Choroid plexus epithelial cell (primary cell): ENCODE measurements at regions not wholly inside any gene's neighbourhood (a gene's known extent, or its start where the extent isn't known, plus 50 kb on each side); places are given as distances from the start of the nearest gene placed in this dataset.

Experiments
- DNase-seq: peaks from one replicate; pipeline ENCODE4 v3.0.0-alpha.2; 2010; ENCODE audit warnings: low read depth
- H3K4me3 ChIP-seq: 2 replicates; pipeline ENCODE4 v1.5.1; 2011; ENCODE audit warnings: low read depth, mild to moderate bottlenecking, control low read depth, low read length, moderate library complexity
- CTCF ChIP-seq: conservative IDR thresholded peaks from 2 replicates; pipeline ENCODE4 v1.5.1; 2011; ENCODE audit warnings: low read depth, mild to moderate bottlenecking, control low read depth, inconsistent platforms, low read length, moderate library complexity

GRCh38 chrX:27893871-27894270, 86.1 kb downstream of the MAGEB10 start:
- no peak overlapping the region for H3K4me3 ChIP-seq
- TF ChIP-seq CTCF = no peak
- DNase-seq = no peak

DNA sequence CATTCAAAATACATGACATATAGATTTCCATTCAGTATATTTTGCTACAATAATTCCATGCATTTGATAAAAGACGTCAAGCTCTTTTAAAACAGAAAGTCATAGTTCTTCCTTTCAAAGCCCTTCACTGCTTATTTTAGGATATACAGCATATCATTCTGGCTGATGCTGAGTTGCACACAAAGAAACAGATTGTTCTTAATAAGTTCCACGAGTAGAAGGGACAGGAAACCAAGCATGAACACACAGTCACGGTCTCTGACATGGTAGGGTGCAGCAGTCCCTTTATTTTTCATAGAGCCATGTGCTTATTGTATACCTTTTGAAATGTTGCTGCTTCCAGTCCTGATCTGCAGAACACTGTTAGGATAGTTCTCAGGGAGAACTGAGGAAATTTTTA, 85.4 kb downstream of the MAGEB10 start:
- no peak for DNase-seq
- H3K4me3 ChIP-seq = no peak overlapping the region
- TF ChIP-seq CTCF = no peak

DNA sequence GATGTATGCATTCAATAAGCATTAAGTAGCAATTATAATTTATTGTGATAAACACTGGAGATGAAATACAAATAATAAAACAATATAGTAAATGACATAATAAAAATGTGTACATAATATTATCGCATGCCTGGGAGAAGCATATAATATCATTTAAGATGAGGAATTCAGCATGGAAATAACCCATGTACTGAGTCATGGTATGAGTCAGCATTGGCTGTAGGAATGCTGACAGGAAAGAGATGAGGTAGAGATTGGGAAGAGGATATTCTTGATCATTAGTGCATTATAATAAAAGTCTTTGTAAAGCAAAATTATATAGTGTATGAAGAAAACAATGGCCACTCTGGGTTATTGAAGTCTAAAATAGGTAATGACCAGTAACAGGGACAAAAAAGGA, 82.8 kb downstream of the MAGEB10 start:
- TF ChIP-seq CTCF = no peak
- H3K4me3 ChIP-seq = no peak overlapping the region
- DNase-seq = peak; percentile 61

DNA sequence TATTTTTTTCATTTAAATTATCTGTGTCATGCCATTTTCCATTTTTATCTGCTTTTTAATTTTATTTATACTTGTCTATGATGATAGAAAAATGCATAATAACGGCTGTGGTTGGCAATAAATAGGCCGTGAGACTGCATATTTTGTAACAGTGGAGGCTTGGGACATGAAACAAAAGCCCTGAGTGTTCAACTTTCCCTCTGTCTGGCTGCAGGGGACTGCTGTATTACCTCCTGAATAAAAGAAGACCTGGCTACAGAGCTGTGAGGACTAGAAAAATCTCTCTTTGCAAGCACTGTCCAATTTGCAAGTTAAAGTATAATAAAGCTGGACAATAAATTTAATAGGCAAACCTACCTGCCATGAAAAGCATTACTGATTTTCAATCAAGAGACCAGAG, 82.1 kb downstream of the MAGEB10 start:
- DNase-seq = no peak
- TF ChIP-seq CTCF = no peak
- no peak overlapping the region for H3K4me3 ChIP-seq

GRCh38 chrX:27884654-27885053, 76.9 kb downstream of the MAGEB10 start:
- no peak for DNase-seq
- TF ChIP-seq CTCF = no peak

DNA sequence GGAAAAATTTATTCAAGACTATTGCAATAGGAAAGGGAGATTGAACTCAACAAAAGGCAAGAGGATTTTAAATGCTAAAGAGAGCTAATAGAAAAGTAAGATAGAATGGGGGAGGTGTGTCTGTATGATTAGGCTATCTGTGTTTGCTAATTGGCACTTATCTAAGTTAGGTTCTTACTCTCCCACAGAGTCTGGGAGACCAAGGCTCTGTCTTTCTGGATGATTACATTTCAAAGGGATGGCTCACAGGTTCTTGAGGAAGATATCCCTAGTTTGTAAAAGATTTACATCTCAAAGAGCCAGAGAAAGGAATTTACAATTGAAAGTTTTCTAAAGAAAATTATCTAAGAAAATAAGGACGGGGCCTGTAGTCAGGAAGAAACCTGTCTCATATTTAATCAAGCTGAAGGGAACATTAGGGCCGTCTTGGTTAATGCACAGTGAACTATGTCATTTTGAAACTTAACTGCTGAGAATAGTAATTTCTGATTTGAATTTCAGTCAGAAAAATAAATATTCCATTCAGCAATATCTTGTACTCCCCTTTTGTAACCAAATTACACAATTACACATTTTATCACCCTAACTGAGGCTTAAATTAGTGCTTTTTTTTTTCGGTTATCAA, 75.8 kb downstream of the MAGEB10 start:
- H3K4me3 ChIP-seq = no peak overlapping the region
- DNase-seq = no peak
- no peak for TF ChIP-seq CTCF

More at GRCh38 chrX:27884654-27885053, 76.9 kb downstream of the MAGEB10 start:
- H3K4me3 ChIP-seq = no peak overlapping the region

GRCh38 chrX:27882695-27883094, 74.9 kb downstream of the MAGEB10 start:
- no peak for DNase-seq
- H3K4me3 ChIP-seq = no peak overlapping the region
- no peak for TF ChIP-seq CTCF
